ENCODE measurements at regions not wholly inside any gene's neighbourhood (a gene's known extent, or its start where the extent isn't known, plus 50 kb on each side); places are given as distances from the start of the nearest gene placed in this dataset.
"Not testable (repeated sequence)": the region's sequence is repeated elsewhere in the genome, so short reads cannot be mapped to it uniquely, and the experiment has no call there.

DNA sequence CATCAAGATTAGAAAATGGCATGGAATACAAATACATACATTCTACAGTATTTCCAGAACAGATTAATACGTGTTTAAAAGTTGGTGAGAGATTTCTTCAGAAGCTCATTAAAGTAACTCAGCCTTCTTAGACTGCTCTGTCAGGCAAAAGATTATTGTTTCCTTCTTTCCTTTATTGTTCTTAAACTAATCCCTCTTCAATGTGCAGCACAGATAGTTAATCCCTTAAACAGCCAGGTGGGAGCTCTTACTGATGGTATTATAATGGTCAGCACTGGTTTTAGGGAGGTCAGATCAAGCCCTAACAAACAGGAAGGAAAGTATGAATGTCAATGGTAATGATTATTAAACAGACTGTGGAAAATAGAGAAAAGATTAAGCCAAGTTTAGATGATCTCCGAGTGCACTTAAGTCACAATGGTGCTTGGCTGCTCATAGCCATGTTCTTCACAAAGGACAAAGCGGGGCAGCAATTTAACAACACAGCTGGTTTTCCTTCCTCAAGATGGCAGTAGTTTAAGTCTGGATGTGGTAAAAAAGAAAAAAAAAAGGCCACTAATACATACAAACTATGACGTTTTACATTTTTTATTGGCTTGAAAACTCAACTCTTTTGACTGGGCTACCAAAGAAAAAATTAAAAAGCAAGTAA lies 992.6 kb downstream of the PCDH9 start:
- DNase-seq (ENCODE audit: low spot score), result no peak
- ATAC-seq (ENCODE audit: low FRiP score), result no peak
- TF ChIP-seq, protein P1, sequence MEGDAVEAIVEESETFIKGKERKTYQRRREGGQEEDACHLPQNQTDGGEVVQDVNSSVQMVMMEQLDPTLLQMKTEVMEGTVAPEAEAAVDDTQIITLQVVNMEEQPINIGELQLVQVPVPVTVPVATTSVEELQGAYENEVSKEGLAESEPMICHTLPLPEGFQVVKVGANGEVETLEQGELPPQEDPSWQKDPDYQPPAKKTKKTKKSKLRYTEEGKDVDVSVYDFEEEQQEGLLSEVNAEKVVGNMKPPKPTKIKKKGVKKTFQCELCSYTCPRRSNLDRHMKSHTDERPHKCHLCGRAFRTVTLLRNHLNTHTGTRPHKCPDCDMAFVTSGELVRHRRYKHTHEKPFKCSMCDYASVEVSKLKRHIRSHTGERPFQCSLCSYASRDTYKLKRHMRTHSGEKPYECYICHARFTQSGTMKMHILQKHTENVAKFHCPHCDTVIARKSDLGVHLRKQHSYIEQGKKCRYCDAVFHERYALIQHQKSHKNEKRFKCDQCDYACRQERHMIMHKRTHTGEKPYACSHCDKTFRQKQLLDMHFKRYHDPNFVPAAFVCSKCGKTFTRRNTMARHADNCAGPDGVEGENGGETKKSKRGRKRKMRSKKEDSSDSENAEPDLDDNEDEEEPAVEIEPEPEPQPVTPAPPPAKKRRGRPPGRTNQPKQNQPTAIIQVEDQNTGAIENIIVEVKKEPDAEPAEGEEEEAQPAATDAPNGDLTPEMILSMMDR (IDR thresholded peaks at IDR 0.05), result no peak

DNA sequence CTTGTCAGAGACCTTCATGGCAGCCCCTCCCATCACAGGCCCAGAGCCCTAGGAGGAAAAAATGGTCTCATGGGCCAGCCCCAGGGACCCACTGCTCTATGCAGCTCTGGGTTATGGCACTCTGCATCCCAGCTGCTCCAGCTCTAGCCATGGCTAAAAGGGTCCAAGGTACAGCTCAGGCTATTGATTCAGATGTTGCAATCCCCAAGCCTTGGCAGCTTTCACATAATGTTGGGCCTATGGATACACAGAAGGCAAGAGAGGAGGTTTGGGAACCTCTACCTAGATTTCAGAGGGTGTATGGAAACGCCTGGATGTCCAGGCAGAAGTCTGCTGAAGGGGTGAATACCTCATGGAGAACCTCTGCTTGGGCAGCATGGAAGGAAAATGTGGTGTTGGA lies 996.0 kb downstream of the PCDH9 start:
- no peak for ATAC-seq (ENCODE audit: low FRiP score)
- no peak for DNase-seq (ENCODE audit: low spot score)
- TF ChIP-seq, protein P1 (IDR thresholded peaks at IDR 0.05), result no peak

DNA sequence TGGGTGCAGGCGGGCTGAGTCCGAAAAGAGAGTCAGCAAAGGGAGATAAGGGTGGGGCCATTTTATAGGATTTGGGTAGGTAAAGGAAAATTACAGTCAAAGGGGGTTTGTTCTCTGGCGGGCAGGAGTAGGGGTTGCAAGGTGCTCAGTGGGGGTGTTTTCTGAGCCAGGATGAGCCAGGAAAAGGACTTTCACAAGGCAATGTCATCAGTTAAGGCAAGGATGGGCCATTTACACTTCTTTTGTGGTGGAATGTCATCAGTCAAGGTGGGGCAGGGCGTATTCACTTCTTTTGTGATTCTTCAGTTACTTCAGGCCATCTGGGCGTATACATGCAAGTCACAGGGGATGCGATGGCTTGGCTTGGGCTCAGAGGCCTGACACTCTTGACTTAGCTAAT lies 998.2 kb downstream of the PCDH9 start:
- not testable (repeated sequence) for ATAC-seq (ENCODE audit: low FRiP score); DNase-seq (ENCODE audit: low spot score)

DNA sequence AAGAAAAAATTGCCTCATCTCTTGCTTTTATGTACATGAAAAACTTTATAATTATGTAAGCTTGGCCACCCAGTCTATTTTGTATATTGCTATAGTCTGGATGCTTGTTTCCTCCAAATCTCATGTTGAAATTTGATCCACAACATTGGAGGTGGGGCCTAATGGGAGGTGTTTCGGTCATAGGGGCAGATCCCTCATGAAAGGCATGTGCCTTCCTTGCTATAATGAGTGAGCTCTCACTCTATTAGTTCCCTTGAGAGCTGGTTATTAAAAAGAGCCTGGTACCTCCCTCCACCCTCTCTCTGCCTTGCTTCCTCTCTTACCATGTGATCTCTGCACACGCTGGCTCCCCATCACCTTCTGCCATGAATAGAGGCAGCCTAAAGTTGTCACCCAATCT lies 1005.1 kb downstream of the PCDH9 start:
- DNase-seq (ENCODE audit: low spot score) (no peak), ATAC-seq (ENCODE audit: low FRiP score) (no peak)
- TF ChIP-seq, protein P1 (IDR thresholded peaks at IDR 0.05), result no peak

DNA sequence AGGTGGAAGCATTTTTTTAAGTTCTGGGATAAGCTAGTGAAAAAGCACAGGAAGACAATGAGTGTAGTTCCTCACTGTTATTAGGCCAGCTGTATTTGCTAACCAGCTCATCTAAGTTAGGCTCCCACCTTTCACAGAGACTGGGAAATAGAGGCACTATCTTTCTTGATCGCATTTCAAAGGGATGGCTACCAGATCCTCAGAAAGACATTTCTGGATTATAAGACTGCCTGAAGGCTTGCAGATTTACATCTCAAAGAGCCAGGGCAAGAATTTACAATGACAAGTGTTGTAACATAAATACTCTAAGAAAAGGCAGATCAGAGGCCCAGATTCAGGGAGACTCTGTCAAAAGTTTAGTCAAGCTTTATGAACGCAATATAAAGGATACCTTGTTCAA lies 1005.5 kb downstream of the PCDH9 start:
- TF ChIP-seq, protein P1 (IDR thresholded peaks at IDR 0.05), result no peak
- DNase-seq (ENCODE audit: low spot score) (no peak), ATAC-seq (ENCODE audit: low FRiP score) (no peak)

DNA sequence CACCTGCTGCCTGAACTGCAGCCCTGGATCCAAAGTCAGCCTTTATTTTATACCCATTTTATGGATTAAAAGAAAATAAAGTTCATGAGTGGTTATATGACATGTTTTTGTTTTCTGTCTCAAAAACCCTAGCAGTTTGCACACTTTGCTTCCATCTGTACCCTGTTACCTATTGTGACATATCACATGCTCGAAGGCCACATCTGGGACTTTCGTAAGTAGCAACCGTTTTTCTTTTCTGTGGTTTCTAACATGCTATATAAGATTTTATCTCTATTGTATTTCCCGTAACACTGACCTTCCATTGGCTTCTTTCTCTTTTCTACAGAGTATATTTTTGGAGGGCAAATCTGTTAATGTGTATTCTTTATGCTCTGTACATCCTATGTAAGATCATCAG lies 1007.2 kb downstream of the PCDH9 start:
- TF ChIP-seq, protein P1 (IDR thresholded peaks at IDR 0.05), result no peak
- ATAC-seq (ENCODE audit: low FRiP score), result no peak
- DNase-seq (ENCODE audit: low spot score), result no peak

DNA sequence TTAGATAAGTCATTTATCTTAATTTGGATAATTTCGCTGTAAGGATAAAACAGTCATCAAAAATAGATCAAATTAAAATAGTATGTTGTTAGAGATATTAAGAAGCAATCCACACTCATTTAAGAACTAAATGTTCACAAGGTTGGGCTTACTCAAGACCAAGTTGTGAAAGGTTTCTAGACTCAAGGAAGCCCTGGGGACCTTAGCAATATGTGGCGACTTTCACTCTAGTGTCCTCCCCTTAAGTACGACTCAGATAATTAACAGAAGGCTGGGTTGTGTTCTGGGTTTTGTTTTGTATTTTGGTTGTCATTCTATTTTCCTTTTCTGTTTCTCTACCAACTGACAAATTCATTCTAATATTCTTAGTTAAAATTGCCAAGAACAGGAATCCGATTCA lies 1008.0 kb downstream of the PCDH9 start:
- ATAC-seq (ENCODE audit: low FRiP score) (no peak), DNase-seq (ENCODE audit: low spot score) (no peak)
- TF ChIP-seq, protein P1 (IDR thresholded peaks at IDR 0.05), result no peak

Measured in omental fat pad (tissue), 3 donors.